A549 (cell line): ENCODE measurements at regions not wholly inside any gene's neighbourhood (a gene's known extent, or its start where the extent isn't known, plus 50 kb on each side); places are given as distances from the start of the nearest gene placed in this dataset.

Source experiments
- ATAC-seq, 2 experiments: fragments of 200-7000 bp in 1 of 2; fragments of >200 bp in 1 of 2; cut with Nextera tagmentation in 1 of 2; cut with Tn5 transposase in 1 of 2; 3 replicates each; pipeline versions ENCODE4 v1.8.0 to v1.9.1; 2018 to 2020; ENCODE audit warnings: mild to moderate bottlenecking in 1 of 2, moderate library complexity in 1 of 2
- CTCF ChIA-PET: fragments of 300-600 bp; sonication (Branson Sonifier 250); formaldehyde crosslinking; extraction: SDS; loops from one replicate; lab custom pipeline; 2021; ENCODE audit warnings: antibody characterized with exemption, inconsistent platforms; lab: Yijun Ruan, JAX
- POLR2A ChIA-PET: fragments of 350-600 bp; formaldehyde crosslinking; extraction: SDS; loops from one replicate; lab custom pipeline; 2021; ENCODE audit warnings: antibody characterized with exemption, inconsistent platforms; lab: Yijun Ruan, JAX
- DNase-seq, 2 experiments: peaks; one replicate each; pipeline versions ENCODE4 v3.0.0 to v3.0.0-alpha.2; 2011 to 2016; ENCODE audit warnings: low read depth in 1 of 2, low spot score in 1 of 2
- FAIRE-seq: peaks from 2 replicates; lab custom pipeline; 2011; peaks lifted over from hg19 to GRCh38; lab: Jason Lieb, UNC
- H3K27ac ChIP-seq, 2 experiments: fragments of >200 bp; sonication (Bioruptor Twin); formaldehyde crosslinking; 3 replicates each; pipeline ENCODE4 v1.5.1; 2016 to 2017
- H3K4me1 ChIP-seq: fragments of >200 bp; sonication (Bioruptor Twin); formaldehyde crosslinking; 3 replicates; pipeline ENCODE4 v1.6.1; 2016
- H3K4me2 ChIP-seq: fragments of >200 bp; sonication (Bioruptor Twin); formaldehyde crosslinking; 3 replicates; pipeline ENCODE4 v1.6.1; 2016
- H3K4me3 ChIP-seq: fragments of >200 bp; sonication (Bioruptor Twin); formaldehyde crosslinking; 3 replicates; pipeline ENCODE4 v1.5.1; 2016
- H3K9me3 ChIP-seq: fragments of >200 bp; sonication (Bioruptor Twin); formaldehyde crosslinking; 3 replicates; pipeline ENCODE4 v1.6.1; 2016
- BCL3 ChIP-seq: fragments of >200 bp; sonication (Bioruptor Twin); formaldehyde crosslinking; IDR thresholded peaks from 3 replicates; pipeline ENCODE4 v1.6.1; 2016
- CBX8 ChIP-seq: fragments of 200-600 bp; sonication (generic); IDR thresholded peaks from 2 replicates; pipeline ENCODE4 v1.6.1; 2016
- CHD2 ChIP-seq: fragments of 150-350 bp; IDR thresholded peaks from 2 replicates; pipeline ENCODE4 v1.6.1; 2014; ENCODE audit warnings: low read length; ENCODE audit not compliant: partially characterized antibody
- E2F6 ChIP-seq: IDR thresholded peaks from 2 replicates; pipeline ENCODE4 v1.6.1; 2012; ENCODE audit warnings: low read depth, borderline replicate concordance
- EHF ChIP-seq: fragments of 250-450 bp; sonication (Bioruptor Pico); IDR thresholded peaks from 2 replicates; pipeline ENCODE4 v1.5.0; 2020; ENCODE audit warnings: mild to moderate bottlenecking
- ELK1 ChIP-seq: fragments of 150-350 bp; IDR thresholded peaks from 2 replicates; pipeline ENCODE4 v1.6.1; 2014; ENCODE audit warnings: low read depth, mild to moderate bottlenecking, low read length
- JUN ChIP-seq, 2 experiments: fragments of >200 bp; sonication (Bioruptor Twin); formaldehyde crosslinking; IDR thresholded peaks; 2 replicates in 1 of 2; 3 replicates in 1 of 2; pipeline ENCODE4 v1.6.1; 2016 to 2017
- JUNB ChIP-seq: fragments of >200 bp; sonication (Bioruptor Twin); formaldehyde crosslinking; IDR thresholded peaks from 2 replicates; pipeline ENCODE4 v1.6.1; 2016
- KDM5A ChIP-seq: fragments of 200-600 bp; sonication (generic); IDR thresholded peaks from 2 replicates; pipeline ENCODE4 v1.6.1; 2016; ENCODE audit warnings: antibody characterized with exemption, mild to moderate bottlenecking
- MAX ChIP-seq: IDR thresholded peaks from 2 replicates; pipeline ENCODE4 v1.6.1; 2012
- MAZ ChIP-seq: fragments of 150-350 bp; IDR thresholded peaks from 2 replicates; pipeline ENCODE4 v1.6.1; 2014; ENCODE audit warnings: antibody characterized with exemption, low read depth, low read length, borderline replicate concordance
- MYC ChIP-seq: IDR thresholded peaks from 2 replicates; pipeline ENCODE4 v1.6.1; 2012; ENCODE audit warnings: mild to moderate bottlenecking, inconsistent platforms, low read length, improper control_type of control experiment, borderline replicate concordance
- NR3C1 ChIP-seq: fragments of >200 bp; sonication (Bioruptor Twin); formaldehyde crosslinking; IDR thresholded peaks from 3 replicates; pipeline ENCODE4 v1.6.1; 2017
- PBX3 ChIP-seq: IDR thresholded peaks from 2 replicates; pipeline ENCODE4 v1.6.1; 2012
- PHF8 ChIP-seq: fragments of 200-600 bp; sonication (generic); IDR thresholded peaks from 2 replicates; pipeline ENCODE4 v1.6.1; 2016; ENCODE audit warnings: low read depth, mild to moderate bottlenecking, antibody characterized with exemption, moderate library complexity, borderline replicate concordance
- RARB ChIP-seq: fragments of 250-450 bp; sonication (Bioruptor Pico); IDR thresholded peaks from 2 replicates; pipeline ENCODE4 v1.8.0; 2021; ENCODE audit warnings: mild to moderate bottlenecking, moderate library complexity
- RFX5 ChIP-seq: fragments of 450-650 bp; IDR thresholded peaks from 2 replicates; pipeline ENCODE4 v1.7.1; 2014; ENCODE audit warnings: antibody characterized with exemption, mild to moderate bottlenecking, moderate library complexity
- SREBF2 ChIP-seq: fragments of 450-650 bp; IDR thresholded peaks from 2 replicates; pipeline ENCODE4 v1.6.1; 2014; ENCODE audit warnings: mild to moderate bottlenecking, moderate library complexity
- TP53 ChIP-seq: fragments of 250-450 bp; sonication (Bioruptor Pico); IDR thresholded peaks from 2 replicates; pipeline ENCODE4 v1.5.0; 2021; ENCODE audit warnings: mild to moderate bottlenecking, moderate library complexity
- USF2 ChIP-seq: fragments of 450-650 bp; IDR thresholded peaks from 2 replicates; pipeline ENCODE4 v1.6.1; 2014; ENCODE audit warnings: antibody characterized with exemption
- ZC3H11A ChIP-seq: fragments of 450-650 bp; IDR thresholded peaks from 2 replicates; pipeline ENCODE4 v1.6.1; 2014; ENCODE audit warnings: antibody characterized with exemption, mild to moderate bottlenecking
- ZFP36 ChIP-seq: fragments of 450-650 bp; IDR thresholded peaks from 2 replicates; pipeline ENCODE4 v1.6.1; 2014; ENCODE audit warnings: borderline replicate concordance; ENCODE audit not compliant: partially characterized antibody
- WGBS: methylation state at CpG from one replicate; pipeline ENCODE4 v1.1.6; 2017; ENCODE audit errors: missing lambda C conversion rate; 5-methylcytosine and 5-hydroxymethylcytosine counted together

- DNase-seq (no peak), FAIRE-seq (no peak)
- POLR2A ChIA-PET = no interaction called here
Measured at GRCh38 chr18:75141734-75142133, 67.2 kb downstream of the PTGR3 start.

GRCh38 chr18:75141166-75141565, 67.8 kb downstream of the PTGR3 start:
- no peak for TF ChIP-seq PHF8
- no peak for TF ChIP-seq KDM5A
- TF ChIP-seq, all 56 proteins: peak for 0
- FAIRE-seq (no peak), ATAC-seq (no peak), DNase-seq (no peak)
- ChIA-PET POLR2A (no interaction called here), CTCF (no interaction called here)
- H3K27ac ChIP-seq = no peak overlapping the region
- 83% methylated on average over 5 of the region's 5 CpGs for WGBS
- H3K9me3 ChIP-seq = no peaks in the 10 kb centered on the region; the same call in 2 of the 3 replicates
- no peaks in the 10 kb centered on the region for H3K4me1 ChIP-seq
- no peak overlapping the region for H3K4me2 ChIP-seq
- H3K4me3 ChIP-seq = no peak overlapping the region

More at GRCh38 chr18:75141734-75142133, 67.2 kb downstream of the PTGR3 start:
- no peak overlapping the region for H3K4me3 ChIP-seq
- no peak for TF ChIP-seq BCL3
- no peak for TF ChIP-seq ELK1
- no peak for TF ChIP-seq MAZ
- TF ChIP-seq SREBF2 = no peak
- no peak for TF ChIP-seq EHF (CRISPR knock-in tag)
- no peak for TF ChIP-seq JUN (IDR thresholded peaks at IDR 0.05)
- no peak for TF ChIP-seq ZC3H11A
- no peak for TF ChIP-seq CBX8
- no peak for TF ChIP-seq NR3C1
- no peak for TF ChIP-seq JUNB
- no peak for TF ChIP-seq MYC
- TF ChIP-seq PBX3 = no peak
- no peak for TF ChIP-seq MAX
- no peak for TF ChIP-seq E2F6
- TF ChIP-seq USF2 = no peak
- TF ChIP-seq RARB (CRISPR knock-in tag) = no peak
- TF ChIP-seq TP53 = no peak
- no peak for TF ChIP-seq ZFP36
- TF ChIP-seq RFX5 = no peak
- TF ChIP-seq CHD2 = no peak
- no peak overlapping the region for H3K4me2 ChIP-seq
- H3K9me3 ChIP-seq = no peaks in the 10 kb centered on the region; the same call in 2 of the 3 replicates
- CTCF ChIA-PET = no interaction called here
- H3K27ac ChIP-seq = no peak overlapping the region
- ATAC-seq = no peak
- no peaks in the 10 kb centered on the region for H3K4me1 ChIP-seq
- 80% methylated on average over 10 of the region's 13 CpGs for WGBS
